CD4-positive, CD25-positive, alpha-beta regulatory T cell (primary cell): ENCODE measurements at regions not wholly inside any gene's neighbourhood (a gene's known extent, or its start where the extent isn't known, plus 50 kb on each side); places are given as distances from the start of the nearest gene placed in this dataset.
A peak's percentile ranks its signal among the peaks of the same experiment; 100 is the strongest.

ENCODE experiments used
- ATAC-seq, 2 donors: fragments of 150-1000 bp; cut with Tn5 transposase; one replicate each; pipeline ENCODE4 v1.10.0; 2021; ENCODE audit warnings: low read depth in 2 of 2, moderate number of reproducible peaks in 2 of 2, moderate library complexity in 1 of 2
- DNase-seq, 3 donors: peaks; one replicate each; pipeline versions ENCODE4 v3.0.0 to v3.0.0-alpha.2; 2012 to 2022; ENCODE audit warnings: mixed read lengths in 1 of 3
- H3K27ac ChIP-seq: one replicate; pipeline ENCODE4 v1.7.0; 2013; ENCODE audit warnings: mild to moderate bottlenecking, low read length; ENCODE audit not compliant: insufficient read depth, poor library complexity, severe bottlenecking
- H3K27me3 ChIP-seq: one replicate; pipeline ENCODE4 v1.7.0; 2013; ENCODE audit warnings: low read length; ENCODE audit not compliant: control insufficient read depth, insufficient read depth
- H3K36me3 ChIP-seq: one replicate; pipeline ENCODE4 v1.7.0; 2013; ENCODE audit warnings: mild to moderate bottlenecking, low read length, moderate library complexity; ENCODE audit not compliant: control insufficient read depth, insufficient read depth
- H3K4me1 ChIP-seq: 2 replicates; pipeline ENCODE4 v1.7.0; 2013; ENCODE audit warnings: mild to moderate bottlenecking, low read length; ENCODE audit not compliant: insufficient read depth, control insufficient read depth, poor library complexity, severe bottlenecking
- H3K4me3 ChIP-seq: one replicate; pipeline ENCODE4 v1.7.0; 2013; ENCODE audit warnings: low read depth, mild to moderate bottlenecking, low read length, moderate library complexity
- H3K9me3 ChIP-seq, 2 experiments: 1 replicate in 1 of 2; 2 replicates in 1 of 2; pipeline ENCODE4 v1.7.0; 2013; ENCODE audit warnings: low read length in 2 of 2, mild to moderate bottlenecking in 1 of 2, moderate library complexity in 1 of 2; ENCODE audit not compliant: control insufficient read depth in 2 of 2
- H3K27ac Mint-ChIP-seq, 3 donors: one replicate each; pipeline ENCODE4 v1.8.0; 2020 to 2022; ENCODE audit warnings: mild to moderate bottlenecking in 3 of 3, mixed read lengths in 3 of 3, moderate library complexity in 2 of 3
- H3K27me3 Mint-ChIP-seq: one replicate; pipeline ENCODE4 v1.8.0; 2022; ENCODE audit warnings: mild to moderate bottlenecking, mixed read lengths
- H3K36me3 Mint-ChIP-seq: one replicate; pipeline ENCODE4 v1.8.0; 2020; ENCODE audit warnings: mixed read lengths
- H3K4me1 Mint-ChIP-seq, 4 donors: one replicate each; pipeline ENCODE4 v1.8.0; 2020 to 2022; ENCODE audit warnings: mixed read lengths in 4 of 4, mild to moderate bottlenecking in 1 of 4
- H3K4me3 Mint-ChIP-seq, 4 donors: one replicate each; pipeline ENCODE4 v1.8.0; 2020 to 2022; ENCODE audit warnings: mild to moderate bottlenecking in 4 of 4, mixed read lengths in 4 of 4, moderate library complexity in 3 of 4
- H3K9me3 Mint-ChIP-seq, 7 donors: one replicate each; pipeline ENCODE4 v1.8.0; 2020 to 2022; ENCODE audit warnings: mixed read lengths in 7 of 7, mild to moderate bottlenecking in 3 of 7, moderate library complexity in 2 of 7

DNA sequence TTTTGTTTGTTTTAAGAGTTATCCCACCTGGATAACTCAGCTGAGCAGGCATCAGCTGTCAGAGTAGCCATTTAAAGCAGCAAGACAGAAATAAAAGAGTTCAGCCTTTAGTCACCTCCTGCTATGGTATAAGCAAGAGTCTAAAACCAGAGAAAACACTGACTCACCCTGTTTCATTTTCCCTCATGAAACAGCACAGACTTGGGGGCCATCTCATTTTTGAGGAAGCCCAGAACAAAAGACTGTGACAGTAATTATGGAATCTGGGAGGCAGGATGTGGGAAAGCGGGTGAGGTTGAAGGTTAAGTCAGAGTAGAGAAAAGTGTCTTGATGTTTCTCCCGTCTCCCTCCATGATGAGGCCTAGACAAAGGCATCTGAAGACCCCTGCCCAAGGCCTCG lies 90.2 kb upstream of the FAM174A start:
- Mint-ChIP-seq H3K27ac (no peak overlapping the region), H3K4me3 (no peak overlapping the region), H3K36me3 (no peaks in the 10 kb centered on the region), H3K27me3 (peaks cover 2% of the 10 kb centered on the region), H3K9me3 (peaks cover 0 to 2% (median 0%) of the 10 kb centered on the region in 7 donors), H3K4me1 (no peaks in the 10 kb centered on the region)
- H3K27me3 ChIP-seq: no peaks in the 10 kb centered on the region
- DNase-seq: no peak
- H3K36me3 ChIP-seq: no peaks in the 10 kb centered on the region
- ATAC-seq: no peak
- H3K4me3 ChIP-seq: no peak overlapping the region
- H3K9me3 ChIP-seq: no peaks in the 10 kb centered on the region
- no peak overlapping the region for H3K27ac ChIP-seq
- H3K4me1 ChIP-seq: no peaks in the 10 kb centered on the region

DNA sequence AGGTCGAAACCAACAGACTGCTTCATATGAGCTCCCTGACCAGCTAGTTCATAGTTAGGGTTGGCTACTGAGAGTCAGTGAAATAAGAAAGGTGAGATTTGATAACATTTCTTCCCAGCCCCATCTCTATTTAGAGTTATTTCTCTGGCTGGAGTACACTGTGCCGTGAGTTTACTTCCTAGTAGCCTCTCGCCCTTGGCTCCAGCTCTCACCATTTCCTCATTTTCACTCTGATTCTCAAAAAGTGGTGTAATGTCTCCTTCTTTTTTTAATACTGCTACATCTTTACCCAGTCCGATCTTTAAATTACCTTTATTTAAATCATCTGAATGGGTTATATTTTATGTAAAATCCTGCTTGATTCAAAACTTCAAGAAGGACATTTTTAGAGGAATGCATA lies 100.4 kb upstream of the FAM174A start:
- H3K4me3 Mint-ChIP-seq: no peak overlapping the region
- Histone ChIP-seq H3K4me3 (no peak overlapping the region), H3K36me3 (no peaks in the 10 kb centered on the region), H3K4me1 (no peaks in the 10 kb centered on the region), H3K27ac (no peak overlapping the region), H3K9me3 (no peaks in the 10 kb centered on the region), H3K27me3 (no peaks in the 10 kb centered on the region)
- H3K4me1 Mint-ChIP-seq: no peaks in the 10 kb centered on the region
- no peaks in the 10 kb centered on the region for H3K36me3 Mint-ChIP-seq
- no peak overlapping the region for H3K27ac Mint-ChIP-seq
- peaks cover 17% of the 10 kb centered on the region for H3K27me3 Mint-ChIP-seq
- ATAC-seq (no peak), DNase-seq (no peak)
- H3K9me3 Mint-ChIP-seq: peaks cover 0 to 1% (median 0%) of the 10 kb centered on the region in 7 donors

DNA sequence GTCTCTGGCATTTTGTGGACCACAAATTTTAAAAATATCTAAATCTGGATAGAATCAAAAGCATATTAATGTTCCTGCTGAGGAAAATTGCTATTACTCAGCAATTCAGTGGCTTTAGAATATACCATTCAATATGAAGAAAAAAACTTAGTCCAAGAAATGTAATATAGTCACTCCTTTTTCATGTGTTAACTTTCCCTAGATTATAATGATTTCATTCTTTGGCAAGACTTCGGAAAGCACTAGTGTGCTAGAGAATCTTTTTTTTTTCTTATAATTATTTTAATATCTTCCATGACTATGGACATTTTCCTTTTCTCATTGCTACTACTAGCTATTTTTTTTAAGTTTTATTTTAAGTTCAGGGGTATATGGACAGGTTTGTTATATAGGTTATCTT lies 102.4 kb upstream of the FAM174A start:
- no peak overlapping the region for H3K4me3 Mint-ChIP-seq
- no peaks in the 10 kb centered on the region for H3K4me1 Mint-ChIP-seq
- H3K27ac Mint-ChIP-seq: no peak overlapping the region

DNA sequence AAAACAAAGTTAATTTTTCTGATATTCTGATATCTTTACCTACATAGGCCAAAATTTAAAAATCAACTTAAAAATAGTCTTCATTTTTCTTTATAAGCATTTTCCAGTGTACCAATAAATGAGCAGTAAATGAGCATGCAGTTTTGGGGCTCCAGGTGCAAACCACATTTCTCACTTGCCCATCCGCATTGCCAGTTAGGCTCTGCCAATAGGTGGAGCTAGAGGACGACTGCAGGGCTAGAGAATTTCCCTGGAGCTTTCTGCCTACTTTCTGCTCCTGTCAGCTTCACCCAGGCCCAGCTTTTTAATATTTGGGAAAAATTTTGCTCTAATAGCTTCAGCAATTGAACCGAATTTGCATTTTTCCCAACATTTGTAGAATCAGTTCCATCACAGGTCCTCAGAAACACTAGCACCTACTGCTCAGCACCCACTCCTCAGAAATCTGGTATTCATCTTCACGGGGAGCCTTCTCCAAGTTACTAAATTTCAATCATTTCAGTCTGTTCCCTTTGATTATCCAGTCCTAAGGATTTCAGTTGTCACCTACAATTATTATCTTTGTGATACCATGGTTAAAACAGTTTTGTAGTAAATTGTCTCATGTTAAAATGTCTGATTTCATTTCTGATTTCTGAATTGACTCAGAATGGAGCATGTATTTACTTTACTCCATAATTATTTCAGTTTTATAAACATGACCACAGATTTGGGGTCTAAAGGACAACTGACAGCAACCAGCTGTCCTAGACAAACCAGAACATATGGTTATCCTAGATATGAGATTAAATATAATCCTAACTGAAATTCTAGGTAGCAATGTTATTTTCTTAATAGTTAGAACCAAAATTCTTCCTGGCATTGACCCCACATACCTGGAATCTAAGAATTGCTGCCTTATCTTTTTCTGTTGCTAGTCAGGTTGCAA lies 104.6 kb upstream of the FAM174A start:
- Histone ChIP-seq H3K36me3 (no peaks in the 10 kb centered on the region), H3K9me3 (no peaks in the 10 kb centered on the region), H3K4me1 (no peaks in the 10 kb centered on the region), H3K4me3 (no peak overlapping the region), H3K27ac (no peak overlapping the region), H3K27me3 (no peaks in the 10 kb centered on the region)
- DNase-seq (peak; percentile 3 to 44 (median 35)), ATAC-seq (no peak)
- peaks cover 21% of the 10 kb centered on the region for H3K27me3 Mint-ChIP-seq
- no peaks in the 10 kb centered on the region for H3K36me3 Mint-ChIP-seq
- no peak overlapping the region for H3K27ac Mint-ChIP-seq
- peaks cover 0 to 1% (median 0%) of the 10 kb centered on the region in 7 donors for H3K9me3 Mint-ChIP-seq
- H3K4me1 Mint-ChIP-seq: no peaks in the 10 kb centered on the region
- no peak overlapping the region for H3K4me3 Mint-ChIP-seq

More for the DNA sequence above, 102.4 kb upstream of the FAM174A start:
- H3K36me3 ChIP-seq: no peaks in the 10 kb centered on the region
- no peak overlapping the region for H3K27ac ChIP-seq
- H3K27me3 ChIP-seq: no peaks in the 10 kb centered on the region
- Mint-ChIP-seq H3K9me3 (peaks cover 0 to 1% (median 0%) of the 10 kb centered on the region in 7 donors), H3K27me3 (peaks cover 21% of the 10 kb centered on the region), H3K36me3 (no peaks in the 10 kb centered on the region)
- H3K4me1 ChIP-seq: no peaks in the 10 kb centered on the region
- DNase-seq: no peak
- ATAC-seq: no peak
- H3K9me3 ChIP-seq: no peaks in the 10 kb centered on the region
- no peak overlapping the region for H3K4me3 ChIP-seq

DNA sequence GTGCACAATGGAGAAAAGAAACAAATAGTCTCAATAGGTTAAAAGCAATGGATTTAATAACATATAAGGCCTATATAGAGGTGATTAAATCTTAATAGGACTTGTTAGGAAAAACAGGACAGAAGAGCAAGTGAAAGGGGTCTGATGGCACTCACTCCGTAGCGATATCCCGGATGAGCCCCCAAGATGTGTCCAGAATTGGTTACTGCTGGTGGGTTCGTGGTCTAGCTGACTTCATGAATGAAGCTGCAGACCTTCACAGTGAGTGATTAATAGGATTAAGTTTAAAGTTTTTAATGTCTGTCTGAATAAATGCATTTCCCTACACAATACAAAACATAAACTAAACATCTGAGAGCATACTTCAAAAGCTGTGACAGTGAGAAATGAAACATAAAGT lies 110.4 kb upstream of the FAM174A start:
- Histone ChIP-seq H3K36me3 (no peaks in the 10 kb centered on the region), H3K4me1 (no peaks in the 10 kb centered on the region), H3K27me3 (peaks cover 2% of the 10 kb centered on the region), H3K27ac (no peak overlapping the region), H3K4me3 (no peak overlapping the region), H3K9me3 (peaks cover 4 to 14% of the 10 kb centered on the region in 2 experiments)
- H3K27ac Mint-ChIP-seq: no peak overlapping the region
- DNase-seq (no peak), ATAC-seq (no peak)
- H3K27me3 Mint-ChIP-seq: peaks cover 14% of the 10 kb centered on the region
- no peaks in the 10 kb centered on the region for H3K4me1 Mint-ChIP-seq
- no peak overlapping the region for H3K4me3 Mint-ChIP-seq
- peaks cover 0 to 15% (median 4%) of the 10 kb centered on the region in 7 donors for H3K9me3 Mint-ChIP-seq
- H3K36me3 Mint-ChIP-seq: no peaks in the 10 kb centered on the region

DNA sequence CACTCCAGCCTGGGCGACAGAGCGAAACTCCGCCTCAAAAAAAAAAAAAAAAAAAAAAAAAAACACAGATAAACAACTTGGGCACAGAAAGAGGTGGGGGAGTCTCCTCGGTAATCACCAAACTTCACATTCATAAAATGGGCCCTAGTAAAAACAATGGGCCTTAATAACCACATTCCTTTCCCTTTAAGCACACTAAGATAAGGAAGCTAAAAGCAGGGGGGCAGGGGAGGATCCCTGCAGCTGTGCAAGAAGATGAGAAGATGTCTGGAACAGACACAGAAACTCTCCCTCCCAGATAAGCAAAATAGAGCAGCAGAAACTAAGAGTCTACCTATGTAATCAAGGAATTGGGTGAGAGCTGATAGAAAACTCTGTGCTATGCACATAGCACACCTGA lies 111.2 kb upstream of the FAM174A start:
- Mint-ChIP-seq H3K27me3 (peaks cover 14% of the 10 kb centered on the region), H3K27ac (no peak overlapping the region), H3K36me3 (no peaks in the 10 kb centered on the region), H3K4me3 (no peak overlapping the region), H3K4me1 (no peaks in the 10 kb centered on the region), H3K9me3 (peaks cover 0 to 15% (median 4%) of the 10 kb centered on the region in 7 donors)
- Histone ChIP-seq H3K4me1 (no peaks in the 10 kb centered on the region), H3K27me3 (peaks cover 2% of the 10 kb centered on the region), H3K4me3 (no peak overlapping the region), H3K27ac (no peak overlapping the region), H3K36me3 (no peaks in the 10 kb centered on the region), H3K9me3 (peaks cover 4 to 14% of the 10 kb centered on the region in 2 experiments)
- DNase-seq: no peak
- no peak for ATAC-seq

DNA sequence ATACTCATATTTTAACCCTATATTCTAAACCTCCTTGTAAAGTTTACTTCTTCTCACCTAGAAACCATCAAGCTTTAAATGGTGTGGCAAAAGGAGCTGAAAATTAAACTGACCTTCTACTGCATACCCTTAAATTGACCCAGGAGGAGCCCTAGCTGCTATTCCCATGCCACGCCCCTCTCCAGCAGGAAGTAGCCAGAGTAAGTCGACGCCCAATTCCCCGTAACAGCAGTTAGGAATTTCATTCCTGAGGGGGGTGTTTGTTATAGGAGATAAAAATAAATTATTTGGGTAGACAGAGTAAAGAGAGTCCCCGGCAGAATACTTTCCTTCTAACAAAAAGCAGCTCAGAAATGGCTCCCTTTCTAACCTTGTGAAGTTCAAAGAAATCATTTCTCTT lies 111.8 kb upstream of the FAM174A start:
- H3K4me1 Mint-ChIP-seq: no peaks in the 10 kb centered on the region

DNA sequence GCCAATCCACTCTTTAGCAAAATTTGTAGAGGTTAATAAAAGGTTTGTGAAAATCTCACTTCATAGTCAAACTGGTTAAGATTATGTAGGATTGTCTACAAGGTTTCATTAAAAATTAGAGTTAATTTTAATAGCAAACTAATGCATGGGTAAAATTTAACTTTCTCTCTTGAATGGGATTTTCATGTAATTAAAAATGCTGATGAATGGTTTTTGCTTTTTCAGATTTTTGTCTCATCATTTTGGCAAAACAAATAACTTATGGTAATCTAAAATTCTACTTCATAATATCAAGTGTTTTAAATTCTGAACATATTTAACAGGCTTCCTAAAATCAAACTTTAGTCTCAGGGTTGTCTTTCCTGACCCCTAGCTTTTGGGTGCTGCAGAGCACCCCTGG lies 113.8 kb upstream of the FAM174A start:
- DNase-seq (no peak), ATAC-seq (no peak)
- Mint-ChIP-seq H3K9me3 (peaks cover 0 to 15% (median 4%) of the 10 kb centered on the region in 7 donors), H3K4me3 (no peak overlapping the region), H3K27me3 (peaks cover 7% of the 10 kb centered on the region), H3K36me3 (no peaks in the 10 kb centered on the region), H3K4me1 (no peaks in the 10 kb centered on the region), H3K27ac (no peak overlapping the region)
- no peak overlapping the region for H3K4me3 ChIP-seq
- no peaks in the 10 kb centered on the region for H3K36me3 ChIP-seq
- no peak overlapping the region for H3K27ac ChIP-seq
- peaks cover 2% of the 10 kb centered on the region for H3K27me3 ChIP-seq
- H3K9me3 ChIP-seq: peaks cover 4 to 14% of the 10 kb centered on the region in 2 experiments
- no peaks in the 10 kb centered on the region for H3K4me1 ChIP-seq

More for the DNA sequence above, 111.8 kb upstream of the FAM174A start:
- no peak overlapping the region for H3K4me3 ChIP-seq
- H3K9me3 ChIP-seq: peaks cover 4 to 14% of the 10 kb centered on the region in 2 experiments
- no peak for ATAC-seq
- H3K27me3 ChIP-seq: peaks cover 2% of the 10 kb centered on the region
- H3K4me1 ChIP-seq: no peaks in the 10 kb centered on the region
- H3K27ac Mint-ChIP-seq: no peak overlapping the region
- H3K36me3 Mint-ChIP-seq: no peaks in the 10 kb centered on the region
- peaks cover 14% of the 10 kb centered on the region for H3K27me3 Mint-ChIP-seq
- no peaks in the 10 kb centered on the region for H3K36me3 ChIP-seq
- H3K27ac ChIP-seq: no peak overlapping the region
- H3K4me3 Mint-ChIP-seq: no peak overlapping the region
- DNase-seq: no peak
- H3K9me3 Mint-ChIP-seq: peaks cover 0 to 15% (median 4%) of the 10 kb centered on the region in 7 donors
